Gastrocnemius medialis (tissue), 4 donors: ENCODE measurements at regions not wholly inside any gene's neighbourhood (a gene's known extent, or its start where the extent isn't known, plus 50 kb on each side); places are given as distances from the start of the nearest gene placed in this dataset.

ENCODE experiments used
- CTCF ChIP-seq, 5 experiments: fragments of 450-650 bp in 3 of 5; fragments of 200-600 bp in 2 of 5; sonication (generic) in 2 of 5; IDR thresholded peaks in 4 of 5; conservative IDR thresholded peaks in 1 of 5; 1 replicate in 4 of 5; 2 replicates in 1 of 5; pipeline ENCODE4 v1.5.1; 2016 to 2019; ENCODE audit warnings: antibody characterized with exemption in 5 of 5, mild to moderate bottlenecking in 3 of 5, moderate library complexity in 3 of 5
- POLR2A ChIP-seq, 2 donors: fragments of 450-650 bp; IDR thresholded peaks; one replicate each; pipeline ENCODE4 v1.6.1; 2017; ENCODE audit warnings: antibody characterized with exemption in 2 of 2, mild to moderate bottlenecking in 2 of 2, moderate library complexity in 2 of 2

GRCh38 chr2:34806396-34806795 lies 1207.3 kb upstream of the FAM98A start:
- TF ChIP-seq CTCF (IDR thresholded peaks at IDR 0.05 in 4 of 5, conservative IDR thresholded peaks at IDR 0.05 in 1 of 5) (no peak), POLR2A (IDR thresholded peaks at IDR 0.05) (no peak)
